ENCODE measurements at regions not wholly inside any gene's neighbourhood (a gene's known extent, or its start where the extent isn't known, plus 50 kb on each side); places are given as distances from the start of the nearest gene placed in this dataset.

DNA sequence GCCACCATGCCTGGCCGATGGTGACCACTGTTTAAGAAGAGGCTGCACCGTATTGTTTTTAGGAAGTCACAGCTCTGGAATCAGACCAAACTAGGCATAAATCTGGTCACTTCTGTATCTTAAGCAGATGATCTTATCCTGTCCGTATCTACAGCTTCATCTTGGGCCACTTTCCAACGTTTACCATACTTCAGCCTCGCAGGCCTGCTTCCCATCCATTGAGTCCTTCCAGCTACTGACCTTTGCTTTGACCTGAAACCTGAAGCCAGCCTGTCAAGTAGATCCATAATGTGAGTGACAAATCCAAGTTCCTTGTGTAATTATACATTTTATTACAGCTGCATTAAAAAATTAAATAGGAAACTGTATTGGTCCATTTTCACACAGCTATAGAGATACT is 1033.0 kb downstream of the CDH11 start:
- TF ChIP-seq, protein P1, sequence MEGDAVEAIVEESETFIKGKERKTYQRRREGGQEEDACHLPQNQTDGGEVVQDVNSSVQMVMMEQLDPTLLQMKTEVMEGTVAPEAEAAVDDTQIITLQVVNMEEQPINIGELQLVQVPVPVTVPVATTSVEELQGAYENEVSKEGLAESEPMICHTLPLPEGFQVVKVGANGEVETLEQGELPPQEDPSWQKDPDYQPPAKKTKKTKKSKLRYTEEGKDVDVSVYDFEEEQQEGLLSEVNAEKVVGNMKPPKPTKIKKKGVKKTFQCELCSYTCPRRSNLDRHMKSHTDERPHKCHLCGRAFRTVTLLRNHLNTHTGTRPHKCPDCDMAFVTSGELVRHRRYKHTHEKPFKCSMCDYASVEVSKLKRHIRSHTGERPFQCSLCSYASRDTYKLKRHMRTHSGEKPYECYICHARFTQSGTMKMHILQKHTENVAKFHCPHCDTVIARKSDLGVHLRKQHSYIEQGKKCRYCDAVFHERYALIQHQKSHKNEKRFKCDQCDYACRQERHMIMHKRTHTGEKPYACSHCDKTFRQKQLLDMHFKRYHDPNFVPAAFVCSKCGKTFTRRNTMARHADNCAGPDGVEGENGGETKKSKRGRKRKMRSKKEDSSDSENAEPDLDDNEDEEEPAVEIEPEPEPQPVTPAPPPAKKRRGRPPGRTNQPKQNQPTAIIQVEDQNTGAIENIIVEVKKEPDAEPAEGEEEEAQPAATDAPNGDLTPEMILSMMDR (IDR thresholded peaks at IDR 0.05): no peak
- no peak for TF ChIP-seq POLR2AphosphoS5 (IDR thresholded peaks at IDR 0.05)
- TF ChIP-seq POLR2A (IDR thresholded peaks at IDR 0.05): no peak
